ENCODE measurements at regions not wholly inside any gene's neighbourhood (a gene's known extent, or its start where the extent isn't known, plus 50 kb on each side); places are given as distances from the start of the nearest gene placed in this dataset.

DNA sequence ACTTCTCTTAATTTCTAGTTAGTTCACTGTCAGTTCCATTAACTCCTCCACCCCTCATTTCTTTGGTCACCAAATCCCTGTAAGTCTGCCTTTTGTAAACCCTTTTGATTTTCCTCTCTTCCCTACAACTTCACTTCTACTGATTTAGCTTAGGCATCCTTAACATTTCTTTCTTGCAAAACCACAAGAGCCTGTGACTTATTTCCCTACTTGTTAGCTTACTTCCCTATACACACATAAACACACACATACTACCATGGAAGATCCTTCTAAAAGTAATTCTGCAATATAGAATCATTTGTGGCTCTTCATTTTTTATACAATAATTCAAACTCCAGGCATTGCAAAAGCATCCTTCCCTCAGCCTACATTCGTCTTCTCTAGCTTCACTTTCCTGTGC lies 494.3 kb upstream of the USP15 start:
- ATAC-seq (no peak), DNase-seq (no peak)
- Histone ChIP-seq H3K27me3 (no peaks in the 10 kb centered on the region), H3K36me3 (replicated peaks in 1 of 2; ENCODE audit: insufficient read depth in 1 of 2, low read depth in 2 of 2) (no peaks in the 10 kb centered on the region), H3K9me3 (no peaks in the 10 kb centered on the region), H3K27ac (no peak overlapping the region), H3K4me1 (no peaks in the 10 kb centered on the region), H3K4me3 (no peak overlapping the region)
- intact Hi-C loops (cut with DNase I), result no loop called here
- TF ChIP-seq, protein P1, sequence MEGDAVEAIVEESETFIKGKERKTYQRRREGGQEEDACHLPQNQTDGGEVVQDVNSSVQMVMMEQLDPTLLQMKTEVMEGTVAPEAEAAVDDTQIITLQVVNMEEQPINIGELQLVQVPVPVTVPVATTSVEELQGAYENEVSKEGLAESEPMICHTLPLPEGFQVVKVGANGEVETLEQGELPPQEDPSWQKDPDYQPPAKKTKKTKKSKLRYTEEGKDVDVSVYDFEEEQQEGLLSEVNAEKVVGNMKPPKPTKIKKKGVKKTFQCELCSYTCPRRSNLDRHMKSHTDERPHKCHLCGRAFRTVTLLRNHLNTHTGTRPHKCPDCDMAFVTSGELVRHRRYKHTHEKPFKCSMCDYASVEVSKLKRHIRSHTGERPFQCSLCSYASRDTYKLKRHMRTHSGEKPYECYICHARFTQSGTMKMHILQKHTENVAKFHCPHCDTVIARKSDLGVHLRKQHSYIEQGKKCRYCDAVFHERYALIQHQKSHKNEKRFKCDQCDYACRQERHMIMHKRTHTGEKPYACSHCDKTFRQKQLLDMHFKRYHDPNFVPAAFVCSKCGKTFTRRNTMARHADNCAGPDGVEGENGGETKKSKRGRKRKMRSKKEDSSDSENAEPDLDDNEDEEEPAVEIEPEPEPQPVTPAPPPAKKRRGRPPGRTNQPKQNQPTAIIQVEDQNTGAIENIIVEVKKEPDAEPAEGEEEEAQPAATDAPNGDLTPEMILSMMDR (IDR thresholded peaks at IDR 0.05), result no peak
- TF ChIP-seq POLR2A (IDR thresholded peaks at IDR 0.05), result no peak
- WGBS, 2 donors, result 32 to 62% methylated on average over 1 of the region's 1 CpG

DNA sequence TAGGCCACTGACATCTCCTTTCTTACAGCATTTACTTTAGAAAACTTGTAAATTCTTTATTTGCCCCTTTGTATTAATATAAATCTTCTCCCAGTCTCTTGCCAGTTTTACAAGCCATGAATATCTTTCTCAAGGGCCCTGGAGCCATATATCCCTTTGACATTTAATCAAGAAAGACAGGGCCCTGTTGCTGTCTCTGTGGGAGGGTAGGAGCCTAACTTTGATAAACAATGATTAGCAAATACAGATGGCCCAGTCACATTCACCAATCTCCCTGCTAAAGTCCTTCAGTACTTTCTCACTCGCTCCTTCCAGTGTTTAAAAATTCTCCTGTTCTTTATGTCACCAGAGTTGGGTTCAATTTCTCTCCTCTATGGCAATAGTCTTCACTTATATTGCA lies 479.8 kb upstream of the USP15 start:
- intact Hi-C loops (cut with DNase I), result no loop called here
- ATAC-seq (no peak), DNase-seq (no peak)
- Histone ChIP-seq H3K4me1 (no peaks in the 10 kb centered on the region), H3K27me3 (no peaks in the 10 kb centered on the region), H3K9me3 (no peaks in the 10 kb centered on the region), H3K4me3 (no peak overlapping the region), H3K27ac (no peak overlapping the region), H3K36me3 (replicated peaks in 1 of 2; ENCODE audit: insufficient read depth in 1 of 2, low read depth in 2 of 2) (no peaks in the 10 kb centered on the region)
- no peak for TF ChIP-seq POLR2A (IDR thresholded peaks at IDR 0.05)
- TF ChIP-seq, protein P1 (IDR thresholded peaks at IDR 0.05), result no peak
- 77 to 92% methylated on average over 1 of the region's 1 CpG for WGBS, 2 donors

DNA sequence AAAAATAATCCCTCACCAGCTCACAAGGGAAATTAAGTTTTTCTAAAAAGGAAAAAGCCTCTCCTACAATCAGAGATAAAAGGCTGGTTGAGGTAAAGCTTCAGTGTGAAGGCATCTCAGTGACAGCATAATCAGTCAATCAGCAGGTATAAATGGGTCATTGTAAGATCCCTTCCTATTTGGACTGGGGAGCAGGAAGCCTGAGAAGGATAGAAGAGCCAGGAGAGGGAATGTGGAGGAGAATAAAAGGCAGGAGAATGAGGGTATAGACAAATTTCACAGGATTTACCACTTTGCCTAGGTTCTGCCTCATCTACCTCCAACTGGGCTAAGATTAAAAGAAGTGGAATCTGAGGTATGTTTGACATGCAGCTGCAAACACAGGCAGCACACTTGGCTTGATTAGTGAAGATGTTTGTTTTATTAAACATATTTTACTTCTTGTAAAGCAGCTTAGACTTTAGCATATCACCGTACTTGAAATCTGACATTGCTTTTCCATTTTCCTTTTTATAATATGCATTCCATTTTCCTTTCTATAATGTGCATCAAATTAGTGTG lies 479.1 kb upstream of the USP15 start:
- Histone ChIP-seq H3K9me3 (no peaks in the 10 kb centered on the region), H3K27ac (no peak overlapping the region), H3K27me3 (no peaks in the 10 kb centered on the region), H3K36me3 (replicated peaks in 1 of 2; ENCODE audit: insufficient read depth in 1 of 2, low read depth in 2 of 2) (no peaks in the 10 kb centered on the region), H3K4me1 (no peaks in the 10 kb centered on the region), H3K4me3 (no peak overlapping the region)
- TF ChIP-seq POLR2A (IDR thresholded peaks at IDR 0.05), result no peak
- TF ChIP-seq, protein P1 (IDR thresholded peaks at IDR 0.05), result no peak
- intact Hi-C loops (cut with DNase I), result no loop called here
- DNase-seq (no peak), ATAC-seq (no peak)
- WGBS, 2 donors, result 23 to 31% methylated on average over 1 of the region's 1 CpG

DNA sequence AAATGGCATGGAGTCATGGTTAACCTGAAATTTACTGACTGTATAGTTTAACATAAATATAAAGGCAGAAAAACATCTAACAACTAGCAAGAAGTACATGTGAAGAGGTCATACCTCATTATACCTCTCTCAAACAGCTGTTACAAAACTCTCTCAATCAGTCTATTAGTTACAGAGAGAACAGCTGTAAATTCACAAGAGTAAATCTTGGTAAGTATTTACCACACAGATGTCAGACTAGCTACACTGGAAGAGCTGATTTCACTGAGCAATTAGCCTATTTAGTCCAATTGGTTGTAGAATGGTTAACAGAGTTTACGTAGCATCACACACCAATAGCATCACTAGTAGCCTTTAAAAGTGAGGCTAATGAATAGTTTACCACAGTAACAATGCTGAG lies 463.4 kb upstream of the USP15 start:
- Histone ChIP-seq H3K36me3 (replicated peaks in 1 of 2; ENCODE audit: insufficient read depth in 1 of 2, low read depth in 2 of 2) (no peaks in the 10 kb centered on the region), H3K4me1 (no peaks in the 10 kb centered on the region), H3K27me3 (no peaks in the 10 kb centered on the region), H3K9me3 (no peaks in the 10 kb centered on the region), H3K27ac (no peak overlapping the region), H3K4me3 (no peak overlapping the region)
- ATAC-seq, result no peak
- intact Hi-C loops (cut with DNase I), result no loop called here
- WGBS, 2 donors, result 23 to 82% methylated on average over 1 of the region's 1 CpG
- TF ChIP-seq, protein P1 (IDR thresholded peaks at IDR 0.05), result no peak
- TF ChIP-seq POLR2A (IDR thresholded peaks at IDR 0.05), result no peak
- no peak for DNase-seq

DNA sequence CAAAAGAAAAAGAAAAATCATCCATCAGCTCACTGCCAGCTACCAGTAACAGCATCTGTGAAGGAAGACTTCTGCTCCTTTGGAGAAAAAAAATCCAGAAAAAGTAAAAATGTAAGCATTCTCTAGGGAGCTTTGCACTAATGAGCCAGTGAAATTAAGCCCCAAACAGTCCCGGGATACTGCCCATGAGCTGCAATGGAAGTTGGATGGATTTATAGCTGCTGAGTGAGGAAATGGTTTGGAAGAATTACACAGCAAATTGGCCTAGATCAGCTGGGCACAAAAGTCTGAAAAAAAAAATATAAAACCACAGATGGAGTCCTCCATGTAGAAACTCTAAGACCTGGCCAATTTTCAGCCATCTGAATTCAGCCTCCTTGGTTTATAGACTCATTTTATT lies 462.9 kb upstream of the USP15 start:
- no peaks in the 10 kb centered on the region for H3K27me3 ChIP-seq
- intact Hi-C loops (cut with DNase I), result no loop called here
- WGBS, 2 donors, result 46 to 78% methylated on average over 1 of the region's 1 CpG
- H3K27ac ChIP-seq, result no peak overlapping the region
- TF ChIP-seq POLR2A (IDR thresholded peaks at IDR 0.05), result no peak
- TF ChIP-seq, protein P1 (IDR thresholded peaks at IDR 0.05), result no peak
- ATAC-seq (no peak), DNase-seq (no peak)
- H3K4me1 ChIP-seq, result no peaks in the 10 kb centered on the region
- H3K36me3 ChIP-seq (replicated peaks in 1 of 2; ENCODE audit: insufficient read depth in 1 of 2, low read depth in 2 of 2), result no peaks in the 10 kb centered on the region
- H3K4me3 ChIP-seq, result no peak overlapping the region
- no peaks in the 10 kb centered on the region for H3K9me3 ChIP-seq
